ENCODE measurements at regions not wholly inside any gene's neighbourhood (a gene's known extent, or its start where the extent isn't known, plus 50 kb on each side); places are given as distances from the start of the nearest gene placed in this dataset.

GRCh38 chr18:45171679-45172191, 443.5 kb upstream of the SLC14A2 start:
- Mint-ChIP-seq H3K36me3 (ENCODE audit: low read depth) (no peaks in the 10 kb centered on the region), H3K27me3 (no peaks in the 10 kb centered on the region), H3K4me3 (no peak overlapping the region), H3K27ac (no peak overlapping the region), H3K9me3 (no peaks in the 10 kb centered on the region), H3K4me1 (ENCODE audit: low read depth) (no peaks in the 10 kb centered on the region)
- ChIA-PET POLR2A (no interaction called here), CTCF (no interaction called here)
- intact Hi-C loops (cut with DNase I, micrococcal nuclease), result no loop called here
- no peaks in the 10 kb centered on the region for H3K27me3 ChIP-seq (ENCODE audit: control insufficient read depth in 1 of 2, insufficient read depth in 2 of 2, low read length in 2 of 2)
- no peaks in the 10 kb centered on the region for H3K4me1 ChIP-seq (ENCODE audit: insufficient read depth, low read length)
- H3K36me3 ChIP-seq (ENCODE audit: insufficient read depth, low read length), result no peaks in the 10 kb centered on the region
- no peak overlapping the region for H3K4me3 ChIP-seq (ENCODE audit: low read length)
- DNase-seq, result no peak
- TF ChIP-seq CTCF (IDR thresholded peaks at IDR 0.05), result no peak
- ATAC-seq (ENCODE audit: poor library complexity), result no peak
- no peak overlapping the region for H3K27ac ChIP-seq (ENCODE audit: low read depth in 1 of 2, low read length in 2 of 2)
- peaks cover 0 to 1% of the 10 kb centered on the region in 2 experiments for H3K9me3 ChIP-seq (ENCODE audit: control insufficient read depth in 1 of 2, insufficient read depth in 1 of 2, low read length in 2 of 2)

DNA sequence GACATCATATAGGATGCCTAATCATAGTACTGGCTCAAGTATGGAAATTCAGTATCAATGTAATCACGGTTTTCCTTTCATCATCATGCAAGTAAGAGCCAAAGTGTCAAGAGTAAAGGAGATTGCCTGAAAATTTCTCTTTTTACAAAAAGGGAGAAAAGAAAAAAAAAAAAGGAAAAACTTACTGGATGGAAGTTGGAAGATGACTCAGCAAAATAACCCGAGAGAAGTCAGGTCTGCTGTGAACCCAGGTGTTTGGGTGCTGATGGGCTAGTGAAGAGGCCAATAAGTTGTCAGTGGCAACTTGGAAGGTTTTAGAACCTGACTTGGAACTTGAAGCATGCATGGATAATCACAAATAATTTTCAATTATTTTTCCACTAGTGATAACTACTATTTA, 441.9 kb upstream of the SLC14A2 start:
- Histone ChIP-seq H3K36me3 (ENCODE audit: insufficient read depth, low read length) (no peaks in the 10 kb centered on the region), H3K27me3 (ENCODE audit: control insufficient read depth in 1 of 2, insufficient read depth in 2 of 2, low read length in 2 of 2) (no peaks in the 10 kb centered on the region), H3K27ac (ENCODE audit: low read depth in 1 of 2, low read length in 2 of 2) (no peak overlapping the region), H3K4me1 (ENCODE audit: insufficient read depth, low read length) (no peaks in the 10 kb centered on the region), H3K4me3 (ENCODE audit: low read length) (no peak overlapping the region), H3K9me3 (ENCODE audit: control insufficient read depth in 1 of 2, insufficient read depth in 1 of 2, low read length in 2 of 2) (no peaks in the 10 kb centered on the region)
- TF ChIP-seq CTCF (IDR thresholded peaks at IDR 0.05), result no peak
- DNase-seq (no peak), ATAC-seq (ENCODE audit: poor library complexity) (no peak)
- no peaks in the 10 kb centered on the region for H3K4me1 Mint-ChIP-seq (ENCODE audit: low read depth)
- CTCF ChIA-PET, result no interaction called here
- H3K9me3 Mint-ChIP-seq, result no peaks in the 10 kb centered on the region
- no peak overlapping the region for H3K4me3 Mint-ChIP-seq
- intact Hi-C loops (cut with DNase I, micrococcal nuclease), result no loop called here
- no peaks in the 10 kb centered on the region for H3K27me3 Mint-ChIP-seq
- H3K36me3 Mint-ChIP-seq (ENCODE audit: low read depth), result no peaks in the 10 kb centered on the region
- no peak overlapping the region for H3K27ac Mint-ChIP-seq
- POLR2A ChIA-PET, result no interaction called here

GRCh38 chr18:45173799-45174519, 441.3 kb upstream of the SLC14A2 start:
- Mint-ChIP-seq H3K4me3 (no peak overlapping the region), H3K27me3 (no peaks in the 10 kb centered on the region), H3K9me3 (no peaks in the 10 kb centered on the region), H3K4me1 (ENCODE audit: low read depth) (no peaks in the 10 kb centered on the region), H3K27ac (no peak overlapping the region), H3K36me3 (ENCODE audit: low read depth) (no peaks in the 10 kb centered on the region)
- ATAC-seq (ENCODE audit: poor library complexity), result no peak
- TF ChIP-seq CTCF (IDR thresholded peaks at IDR 0.05), result no peak
- no peaks in the 10 kb centered on the region for H3K4me1 ChIP-seq (ENCODE audit: insufficient read depth, low read length)
- POLR2A ChIA-PET, result no interaction called here
- no peak for DNase-seq
- intact Hi-C loops (cut with DNase I, micrococcal nuclease), result no loop called here
- H3K27ac ChIP-seq (ENCODE audit: low read depth in 1 of 2, low read length in 2 of 2), result no peak overlapping the region
- peaks cover 0 to 1% of the 10 kb centered on the region in 2 experiments for H3K27me3 ChIP-seq (ENCODE audit: control insufficient read depth in 1 of 2, insufficient read depth in 2 of 2, low read length in 2 of 2)
- no peaks in the 10 kb centered on the region for H3K36me3 ChIP-seq (ENCODE audit: insufficient read depth, low read length)
- H3K4me3 ChIP-seq (ENCODE audit: low read length), result no peak overlapping the region
- H3K9me3 ChIP-seq (ENCODE audit: control insufficient read depth in 1 of 2, insufficient read depth in 1 of 2, low read length in 2 of 2), result no peaks in the 10 kb centered on the region
- CTCF ChIA-PET, result no interaction called here
